Transverse colon (tissue), 4 donors: ENCODE measurements at regions not wholly inside any gene's neighbourhood (a gene's known extent, or its start where the extent isn't known, plus 50 kb on each side); places are given as distances from the start of the nearest gene placed in this dataset.

Experiments
- CTCF ChIP-seq, 5 experiments: fragments of 200-600 bp in 3 of 5; fragments of 450-650 bp in 2 of 5; sonication (generic) in 3 of 5; IDR thresholded peaks; 1 replicate in 2 of 5; 2 replicates in 3 of 5; pipeline ENCODE4 v1.5.1; 2016 to 2017; ENCODE audit warnings: antibody characterized with exemption in 5 of 5, inconsistent platforms in 3 of 5, mild to moderate bottlenecking in 2 of 5, moderate library complexity in 1 of 5
- EP300 ChIP-seq: sonication (generic); formaldehyde crosslinking; IDR thresholded peaks from one replicate; pipeline ENCODE4 v1.6.1; 2017; ENCODE audit warnings: antibody characterized with exemption, low read depth
- POLR2A ChIP-seq: fragments of 450-650 bp; IDR thresholded peaks from one replicate; pipeline ENCODE4 v1.6.1; 2016; ENCODE audit warnings: antibody characterized with exemption, mild to moderate bottlenecking, moderate library complexity
- POLR2AphosphoS5 ChIP-seq, 3 donors: sonication (generic); formaldehyde crosslinking; IDR thresholded peaks; one replicate each; pipeline ENCODE4 v1.6.1; 2016; ENCODE audit warnings: antibody characterized with exemption in 3 of 3

- TF ChIP-seq POLR2A, result no peak
- TF ChIP-seq CTCF (IDR thresholded peaks at IDR 0.05), result no peak
- no peak for TF ChIP-seq EP300
- no peak for TF ChIP-seq POLR2AphosphoS5 (IDR thresholded peaks at IDR 0.05)
Observed at GRCh38 chr5:169450464-169450863, 133.1 kb upstream of the SPDL1 start.
